ENCODE measurements at regions not wholly inside any gene's neighbourhood (a gene's known extent, or its start where the extent isn't known, plus 50 kb on each side); places are given as distances from the start of the nearest gene placed in this dataset.

DNA sequence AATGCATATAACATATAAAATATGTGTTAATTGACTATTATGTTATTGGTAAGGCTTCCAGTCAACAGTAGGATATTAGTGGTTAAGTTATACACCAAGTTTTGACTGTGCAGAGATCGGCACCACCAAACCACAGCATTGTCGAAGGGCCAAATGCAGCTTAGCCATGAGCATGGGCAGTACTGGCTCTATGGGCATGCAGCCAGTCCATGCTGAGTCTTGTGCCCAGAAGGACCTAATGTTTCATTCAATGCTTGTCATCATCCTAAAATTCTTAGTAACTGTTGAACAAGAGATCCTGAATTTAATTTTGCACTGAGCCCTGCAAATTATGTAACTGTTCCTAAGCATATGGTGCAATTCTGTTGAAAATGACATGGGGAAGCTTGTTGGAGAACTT, 233.4 kb upstream of the HS3ST3A1 start (continued):
- TF ChIP-seq, protein P1, sequence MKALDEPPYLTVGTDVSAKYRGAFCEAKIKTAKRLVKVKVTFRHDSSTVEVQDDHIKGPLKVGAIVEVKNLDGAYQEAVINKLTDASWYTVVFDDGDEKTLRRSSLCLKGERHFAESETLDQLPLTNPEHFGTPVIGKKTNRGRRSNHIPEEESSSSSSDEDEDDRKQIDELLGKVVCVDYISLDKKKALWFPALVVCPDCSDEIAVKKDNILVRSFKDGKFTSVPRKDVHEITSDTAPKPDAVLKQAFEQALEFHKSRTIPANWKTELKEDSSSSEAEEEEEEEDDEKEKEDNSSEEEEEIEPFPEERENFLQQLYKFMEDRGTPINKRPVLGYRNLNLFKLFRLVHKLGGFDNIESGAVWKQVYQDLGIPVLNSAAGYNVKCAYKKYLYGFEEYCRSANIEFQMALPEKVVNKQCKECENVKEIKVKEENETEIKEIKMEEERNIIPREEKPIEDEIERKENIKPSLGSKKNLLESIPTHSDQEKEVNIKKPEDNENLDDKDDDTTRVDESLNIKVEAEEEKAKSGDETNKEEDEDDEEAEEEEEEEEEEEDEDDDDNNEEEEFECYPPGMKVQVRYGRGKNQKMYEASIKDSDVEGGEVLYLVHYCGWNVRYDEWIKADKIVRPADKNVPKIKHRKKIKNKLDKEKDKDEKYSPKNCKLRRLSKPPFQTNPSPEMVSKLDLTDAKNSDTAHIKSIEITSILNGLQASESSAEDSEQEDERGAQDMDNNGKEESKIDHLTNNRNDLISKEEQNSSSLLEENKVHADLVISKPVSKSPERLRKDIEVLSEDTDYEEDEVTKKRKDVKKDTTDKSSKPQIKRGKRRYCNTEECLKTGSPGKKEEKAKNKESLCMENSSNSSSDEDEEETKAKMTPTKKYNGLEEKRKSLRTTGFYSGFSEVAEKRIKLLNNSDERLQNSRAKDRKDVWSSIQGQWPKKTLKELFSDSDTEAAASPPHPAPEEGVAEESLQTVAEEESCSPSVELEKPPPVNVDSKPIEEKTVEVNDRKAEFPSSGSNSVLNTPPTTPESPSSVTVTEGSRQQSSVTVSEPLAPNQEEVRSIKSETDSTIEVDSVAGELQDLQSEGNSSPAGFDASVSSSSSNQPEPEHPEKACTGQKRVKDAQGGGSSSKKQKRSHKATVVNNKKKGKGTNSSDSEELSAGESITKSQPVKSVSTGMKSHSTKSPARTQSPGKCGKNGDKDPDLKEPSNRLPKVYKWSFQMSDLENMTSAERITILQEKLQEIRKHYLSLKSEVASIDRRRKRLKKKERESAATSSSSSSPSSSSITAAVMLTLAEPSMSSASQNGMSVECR (CRISPR knock-in tag; IDR thresholded peaks at IDR 0.05; ENCODE audit: borderline replicate concordance) = no peak
- TF ChIP-seq, protein P2, sequence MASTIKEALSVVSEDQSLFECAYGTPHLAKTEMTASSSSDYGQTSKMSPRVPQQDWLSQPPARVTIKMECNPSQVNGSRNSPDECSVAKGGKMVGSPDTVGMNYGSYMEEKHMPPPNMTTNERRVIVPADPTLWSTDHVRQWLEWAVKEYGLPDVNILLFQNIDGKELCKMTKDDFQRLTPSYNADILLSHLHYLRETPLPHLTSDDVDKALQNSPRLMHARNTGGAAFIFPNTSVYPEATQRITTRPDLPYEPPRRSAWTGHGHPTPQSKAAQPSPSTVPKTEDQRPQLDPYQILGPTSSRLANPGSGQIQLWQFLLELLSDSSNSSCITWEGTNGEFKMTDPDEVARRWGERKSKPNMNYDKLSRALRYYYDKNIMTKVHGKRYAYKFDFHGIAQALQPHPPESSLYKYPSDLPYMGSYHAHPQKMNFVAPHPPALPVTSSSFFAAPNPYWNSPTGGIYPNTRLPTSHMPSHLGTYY (CRISPR knock-in tag; IDR thresholded peaks at IDR 0.05) = no peak
- TF ChIP-seq ZNF138 (CRISPR knock-in tag; conservative IDR thresholded peaks at IDR 0.05) (no peak), NFATC4 (CRISPR knock-in tag; IDR thresholded peaks at IDR 0.05) (no peak)
- TF ChIP-seq, protein P3, sequence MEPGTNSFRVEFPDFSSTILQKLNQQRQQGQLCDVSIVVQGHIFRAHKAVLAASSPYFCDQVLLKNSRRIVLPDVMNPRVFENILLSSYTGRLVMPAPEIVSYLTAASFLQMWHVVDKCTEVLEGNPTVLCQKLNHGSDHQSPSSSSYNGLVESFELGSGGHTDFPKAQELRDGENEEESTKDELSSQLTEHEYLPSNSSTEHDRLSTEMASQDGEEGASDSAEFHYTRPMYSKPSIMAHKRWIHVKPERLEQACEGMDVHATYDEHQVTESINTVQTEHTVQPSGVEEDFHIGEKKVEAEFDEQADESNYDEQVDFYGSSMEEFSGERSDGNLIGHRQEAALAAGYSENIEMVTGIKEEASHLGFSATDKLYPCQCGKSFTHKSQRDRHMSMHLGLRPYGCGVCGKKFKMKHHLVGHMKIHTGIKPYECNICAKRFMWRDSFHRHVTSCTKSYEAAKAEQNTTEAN (CRISPR knock-in tag; IDR thresholded peaks at IDR 0.05) = no peak
- TF ChIP-seq, protein P4, sequence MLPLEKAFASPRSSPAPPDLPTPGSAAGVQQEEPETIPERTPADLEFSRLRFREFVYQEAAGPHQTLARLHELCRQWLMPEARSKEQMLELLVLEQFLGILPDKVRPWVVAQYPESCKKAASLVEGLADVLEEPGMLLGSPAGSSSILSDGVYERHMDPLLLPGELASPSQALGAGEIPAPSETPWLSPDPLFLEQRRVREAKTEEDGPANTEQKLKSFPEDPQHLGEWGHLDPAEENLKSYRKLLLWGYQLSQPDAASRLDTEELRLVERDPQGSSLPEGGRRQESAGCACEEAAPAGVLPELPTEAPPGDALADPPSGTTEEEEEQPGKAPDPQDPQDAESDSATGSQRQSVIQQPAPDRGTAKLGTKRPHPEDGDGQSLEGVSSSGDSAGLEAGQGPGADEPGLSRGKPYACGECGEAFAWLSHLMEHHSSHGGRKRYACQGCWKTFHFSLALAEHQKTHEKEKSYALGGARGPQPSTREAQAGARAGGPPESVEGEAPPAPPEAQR (CRISPR knock-in tag; IDR thresholded peaks at IDR 0.05) = no peak

DNA sequence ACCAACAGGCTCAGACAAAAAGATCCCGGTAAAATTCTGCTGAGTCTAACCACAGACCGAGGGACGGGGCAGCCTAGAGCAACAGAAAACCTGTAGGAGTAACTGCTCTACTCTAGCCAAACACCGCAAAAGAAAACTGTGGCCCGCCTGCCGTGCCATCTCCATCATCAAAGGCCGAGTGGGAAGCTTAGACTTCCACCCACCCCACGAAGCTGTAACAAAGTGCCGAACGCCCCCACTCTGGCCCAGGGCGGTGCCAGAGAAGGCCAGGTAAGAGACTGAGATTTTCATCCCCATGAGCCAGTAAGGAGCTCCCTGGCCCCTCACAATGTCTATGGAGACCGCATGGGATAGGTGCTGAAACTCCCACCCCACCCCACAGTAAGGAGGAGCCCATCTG, 231.9 kb upstream of the COX10 start:
- Mint-ChIP-seq H3K4me1 (no peaks in the 10 kb centered on the region), H3K27ac (no peak overlapping the region), H3K9me3 (peaks cover 2% of the 10 kb centered on the region), H3K27me3 (ENCODE audit: low read depth) (no peaks in the 10 kb centered on the region), H3K36me3 (no peaks in the 10 kb centered on the region), H3K4me3 (no peak overlapping the region)
- ChIA-PET CTCF (no interaction called here), POLR2A (interaction anchor here (0.7 kb wide), 1 partner anchor 548 kb away, joined by 4 read pairs; no protein-coding TSS in a partner anchor)
- no peak for TF ChIP-seq EMX1 (CRISPR knock-in tag; IDR thresholded peaks at IDR 0.05)
- TF ChIP-seq JUN (CRISPR knock-in tag; IDR thresholded peaks at IDR 0.05) = no peak
- TF ChIP-seq, protein P5, sequence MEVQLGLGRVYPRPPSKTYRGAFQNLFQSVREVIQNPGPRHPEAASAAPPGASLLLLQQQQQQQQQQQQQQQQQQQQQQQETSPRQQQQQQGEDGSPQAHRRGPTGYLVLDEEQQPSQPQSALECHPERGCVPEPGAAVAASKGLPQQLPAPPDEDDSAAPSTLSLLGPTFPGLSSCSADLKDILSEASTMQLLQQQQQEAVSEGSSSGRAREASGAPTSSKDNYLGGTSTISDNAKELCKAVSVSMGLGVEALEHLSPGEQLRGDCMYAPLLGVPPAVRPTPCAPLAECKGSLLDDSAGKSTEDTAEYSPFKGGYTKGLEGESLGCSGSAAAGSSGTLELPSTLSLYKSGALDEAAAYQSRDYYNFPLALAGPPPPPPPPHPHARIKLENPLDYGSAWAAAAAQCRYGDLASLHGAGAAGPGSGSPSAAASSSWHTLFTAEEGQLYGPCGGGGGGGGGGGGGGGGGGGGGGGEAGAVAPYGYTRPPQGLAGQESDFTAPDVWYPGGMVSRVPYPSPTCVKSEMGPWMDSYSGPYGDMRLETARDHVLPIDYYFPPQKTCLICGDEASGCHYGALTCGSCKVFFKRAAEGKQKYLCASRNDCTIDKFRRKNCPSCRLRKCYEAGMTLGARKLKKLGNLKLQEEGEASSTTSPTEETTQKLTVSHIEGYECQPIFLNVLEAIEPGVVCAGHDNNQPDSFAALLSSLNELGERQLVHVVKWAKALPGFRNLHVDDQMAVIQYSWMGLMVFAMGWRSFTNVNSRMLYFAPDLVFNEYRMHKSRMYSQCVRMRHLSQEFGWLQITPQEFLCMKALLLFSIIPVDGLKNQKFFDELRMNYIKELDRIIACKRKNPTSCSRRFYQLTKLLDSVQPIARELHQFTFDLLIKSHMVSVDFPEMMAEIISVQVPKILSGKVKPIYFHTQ (CRISPR knock-in tag; IDR thresholded peaks at IDR 0.05) = no peak
- TF ChIP-seq RELA (CRISPR knock-in tag; IDR thresholded peaks at IDR 0.05; ENCODE audit: borderline replicate concordance) = no peak
- no peak for TF ChIP-seq ETV6 (CRISPR knock-in tag; IDR thresholded peaks at IDR 0.05)
- no peak for DNase-seq (ENCODE audit: low spot score)
- no peak for ATAC-seq

DNA sequence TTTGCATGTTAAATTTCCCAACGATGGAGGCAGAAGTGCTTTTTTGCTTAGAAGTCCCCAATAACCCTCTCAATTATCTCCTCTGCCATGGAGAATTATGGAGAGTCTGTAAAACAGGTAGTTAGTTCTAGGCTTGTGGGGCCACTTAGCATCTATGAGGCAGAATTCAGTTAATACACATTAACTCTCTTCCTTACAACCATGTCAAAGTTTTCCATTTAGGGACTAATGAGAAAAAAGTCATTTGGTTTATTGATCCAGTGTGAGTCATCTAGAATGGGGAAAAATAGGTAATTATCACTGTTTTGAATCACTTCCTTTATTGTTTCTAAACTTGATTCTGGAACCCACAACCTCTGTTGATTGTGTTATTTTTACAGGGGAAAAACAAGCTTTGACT, 229.1 kb upstream of the COX10 start:
- H3K9me3 Mint-ChIP-seq = no peaks in the 10 kb centered on the region
- CTCF ChIA-PET = no interaction called here
- no peak overlapping the region for H3K4me3 Mint-ChIP-seq
- peaks cover 5% of the 10 kb centered on the region; the same call in 1 of the 2 replicates for H3K4me1 Mint-ChIP-seq
- no peaks in the 10 kb centered on the region for H3K36me3 Mint-ChIP-seq
- ATAC-seq (no peak), DNase-seq (ENCODE audit: low spot score) (no peak)
- no peak overlapping the region for H3K27ac Mint-ChIP-seq
- no peaks in the 10 kb centered on the region for H3K27me3 Mint-ChIP-seq (ENCODE audit: low read depth)
- POLR2A ChIA-PET = no interaction called here
- TF ChIP-seq ESRRA (CRISPR knock-in tag; IDR thresholded peaks at IDR 0.05; ENCODE audit: borderline replicate concordance) (no peak), TEAD4 (CRISPR knock-in tag; IDR thresholded peaks at IDR 0.05) (no peak), TCF7 (CRISPR knock-in tag; IDR thresholded peaks at IDR 0.05; ENCODE audit: low read depth) (no peak), KAT7 (CRISPR knock-in tag; IDR thresholded peaks at IDR 0.05; ENCODE audit: borderline replicate concordance) (no peak), ZNF423 (CRISPR knock-in tag; IDR thresholded peaks at IDR 0.05) (no peak), PRRX2 (CRISPR knock-in tag; IDR thresholded peaks at IDR 0.05) (no peak), CREM (CRISPR knock-in tag; IDR thresholded peaks at IDR 0.05) (no peak)
- TF ChIP-seq, protein P6, sequence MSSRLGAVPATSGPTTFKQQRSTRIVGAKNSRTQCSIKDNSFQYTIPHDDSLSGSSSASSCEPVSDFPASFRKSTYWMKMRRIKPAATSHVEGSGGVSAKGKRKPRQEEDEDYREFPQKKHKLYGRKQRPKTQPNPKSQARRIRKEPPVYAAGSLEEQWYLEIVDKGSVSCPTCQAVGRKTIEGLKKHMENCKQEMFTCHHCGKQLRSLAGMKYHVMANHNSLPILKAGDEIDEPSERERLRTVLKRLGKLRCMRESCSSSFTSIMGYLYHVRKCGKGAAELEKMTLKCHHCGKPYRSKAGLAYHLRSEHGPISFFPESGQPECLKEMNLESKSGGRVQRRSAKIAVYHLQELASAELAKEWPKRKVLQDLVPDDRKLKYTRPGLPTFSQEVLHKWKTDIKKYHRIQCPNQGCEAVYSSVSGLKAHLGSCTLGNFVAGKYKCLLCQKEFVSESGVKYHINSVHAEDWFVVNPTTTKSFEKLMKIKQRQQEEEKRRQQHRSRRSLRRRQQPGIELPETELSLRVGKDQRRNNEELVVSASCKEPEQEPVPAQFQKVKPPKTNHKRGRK (CRISPR knock-in tag; IDR thresholded peaks at IDR 0.05; ENCODE audit: borderline replicate concordance) = no peak
- TF ChIP-seq, protein P7, sequence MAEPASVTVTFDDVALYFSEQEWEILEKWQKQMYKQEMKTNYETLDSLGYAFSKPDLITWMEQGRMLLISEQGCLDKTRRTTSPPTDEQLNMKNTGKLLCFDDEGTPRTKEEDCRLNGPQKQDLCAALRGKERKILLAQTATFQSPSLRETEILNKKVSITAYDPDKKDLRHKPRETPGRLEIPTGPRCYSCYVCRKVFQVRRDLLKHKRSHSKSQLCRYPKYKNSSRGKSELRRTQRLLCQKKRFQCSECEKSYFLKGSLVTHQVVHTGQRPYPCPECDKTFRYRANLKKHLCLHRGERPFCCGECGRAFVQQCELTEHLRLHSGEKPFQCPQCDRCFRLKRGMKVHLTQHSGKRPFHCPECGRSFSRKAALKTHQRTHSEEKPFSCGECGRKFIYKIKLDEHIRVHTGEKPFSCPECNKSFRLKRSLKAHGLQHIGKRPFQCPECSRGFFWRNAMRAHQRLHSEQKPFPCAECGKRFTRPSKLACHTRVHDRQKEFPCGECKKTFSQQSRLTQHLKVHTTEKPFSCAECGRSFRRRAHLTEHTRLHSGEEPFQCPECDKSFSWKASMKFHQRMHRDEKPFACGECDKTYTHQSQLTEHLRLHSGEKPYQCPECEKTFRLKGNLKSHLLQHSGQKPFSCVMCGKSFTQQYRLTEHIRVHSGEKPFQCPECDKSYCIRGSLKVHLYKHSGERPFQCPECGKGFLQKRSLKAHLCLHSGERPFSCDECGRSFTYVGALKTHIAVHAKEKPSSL (CRISPR knock-in tag; conservative IDR thresholded peaks at IDR 0.05) = no peak

All from WTC11 (cell line).